Urinary bladder (tissue), 3 donors: ENCODE measurements at regions not wholly inside any gene's neighbourhood (a gene's known extent, or its start where the extent isn't known, plus 50 kb on each side); places are given as distances from the start of the nearest gene placed in this dataset.

ENCODE experiments used
- DNase-seq: peaks from one replicate; pipeline ENCODE4 v3.0.0-alpha.2; 2015; ENCODE audit errors: extremely low spot score
- H3K27ac ChIP-seq: one replicate; pipeline ENCODE4 v1.5.1; 2013; ENCODE audit warnings: low read depth, mild to moderate bottlenecking, moderate library complexity
- H3K36me3 ChIP-seq: one replicate; pipeline ENCODE4 v1.6.1; 2013; ENCODE audit warnings: mild to moderate bottlenecking, moderate library complexity; ENCODE audit not compliant: insufficient read depth
- H3K4me1 ChIP-seq: one replicate; pipeline ENCODE4 v1.6.1; 2013; ENCODE audit warnings: mild to moderate bottlenecking, moderate library complexity; ENCODE audit not compliant: insufficient read depth
- H3K4me3 ChIP-seq: one replicate; pipeline ENCODE4 v1.5.1; 2013; ENCODE audit warnings: low read depth, low read length
- WGBS: extraction: QIAGEN DNeasy Blood & Tissue Kit; methylation state at CpG from one replicate; pipeline ENCODE4 v1.1.7; 2013; 5-methylcytosine and 5-hydroxymethylcytosine counted together
- donor health status: healthy with polysubstance abuse.
- donor health status: healthy.

GRCh38 chr6:105898286-105898685 lies 187.8 kb upstream of the PRDM1 start:
- peaks cover 2% of the 10 kb centered on the region for H3K4me1 ChIP-seq
- H3K4me3 ChIP-seq = no peak overlapping the region
- 87% methylated on average over 5 of the region's 5 CpGs for WGBS

GRCh38 chr6:105897131-105897530 lies 189.0 kb upstream of the PRDM1 start:
- no peak for DNase-seq
- 97% methylated on average over 1 of the region's 1 CpG for WGBS
- H3K4me3 ChIP-seq = no peak overlapping the region
- H3K4me1 ChIP-seq = peaks cover 2% of the 10 kb centered on the region
- no peak overlapping the region for H3K27ac ChIP-seq
- no peaks in the 10 kb centered on the region for H3K36me3 ChIP-seq

More at GRCh38 chr6:105898286-105898685, 187.8 kb upstream of the PRDM1 start:
- Histone ChIP-seq H3K36me3 (no peaks in the 10 kb centered on the region), H3K27ac (no peak overlapping the region)
- no peak for DNase-seq

DNA sequence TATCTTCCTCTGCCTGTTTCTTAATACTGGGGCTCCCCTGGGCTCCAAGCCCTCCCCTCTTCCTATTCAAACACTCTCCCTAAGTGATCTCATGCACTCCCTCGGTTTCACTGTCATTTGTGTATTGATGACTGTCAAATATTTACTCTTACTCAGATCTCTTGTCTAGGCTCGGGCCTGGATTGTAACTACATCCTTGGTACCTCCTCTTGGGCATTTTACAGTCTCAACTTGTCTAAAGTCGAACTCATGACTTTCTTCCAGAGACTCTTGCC lies 189.4 kb upstream of the PRDM1 start:
- H3K27ac ChIP-seq = no peak overlapping the region
- H3K4me1 ChIP-seq = peaks cover 2% of the 10 kb centered on the region
- no peak for DNase-seq
- 69% methylated on average over 3 of the region's 3 CpGs for WGBS
- no peak overlapping the region for H3K4me3 ChIP-seq
- H3K36me3 ChIP-seq = no peaks in the 10 kb centered on the region

GRCh38 chr6:105896052-105896820 lies 189.9 kb upstream of the PRDM1 start:
- Histone ChIP-seq H3K4me1 (peaks cover 2% of the 10 kb centered on the region), H3K36me3 (no peaks in the 10 kb centered on the region), H3K4me3 (no peak overlapping the region), H3K27ac (no peak overlapping the region)
- WGBS = 51% methylated on average over 12 of the region's 12 CpGs
- no peak for DNase-seq

DNA sequence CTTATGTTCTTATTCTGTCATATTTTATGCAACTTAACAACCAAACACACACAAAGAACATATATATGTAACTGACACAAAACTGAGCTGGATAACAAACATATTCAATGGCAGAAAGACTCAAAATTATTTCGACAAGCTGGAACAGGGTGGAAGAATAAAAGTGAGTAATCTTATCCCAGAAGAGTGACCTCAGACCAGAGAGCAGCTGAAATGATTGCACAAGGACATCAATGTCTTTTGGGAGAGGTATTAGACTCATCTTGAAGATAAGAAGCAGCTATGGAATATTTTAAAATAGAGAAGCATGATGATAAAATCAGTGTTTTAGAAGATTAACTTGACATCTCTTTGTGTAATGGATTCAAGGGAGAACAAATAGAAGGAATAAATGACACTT lies 191.6 kb upstream of the PRDM1 start:
- no peak overlapping the region for H3K27ac ChIP-seq
- H3K36me3 ChIP-seq = no peaks in the 10 kb centered on the region
- H3K4me1 ChIP-seq = peaks cover 2% of the 10 kb centered on the region
- 89% methylated on average over 1 of the region's 1 CpG for WGBS
- DNase-seq = no peak
- H3K4me3 ChIP-seq = no peak overlapping the region

DNA sequence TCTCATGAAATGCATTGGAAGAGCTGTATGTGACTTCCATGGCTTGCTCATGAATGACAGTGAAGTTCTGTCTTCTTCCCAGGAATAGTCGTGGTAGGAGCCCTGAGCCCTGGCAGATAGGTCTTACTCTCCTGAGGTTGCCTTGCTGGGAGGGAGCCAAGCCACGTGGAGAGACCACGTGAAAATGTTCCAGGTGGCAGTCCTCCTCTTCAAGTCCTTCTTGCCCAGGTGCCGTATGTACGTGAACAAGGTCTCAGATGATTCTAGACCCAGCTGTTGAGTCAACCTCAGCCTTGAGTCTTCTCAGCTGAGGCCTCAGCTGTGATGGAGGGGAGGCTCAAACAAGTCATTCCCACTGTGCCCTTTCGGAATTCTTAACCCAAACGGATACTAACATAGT lies 192.4 kb upstream of the PRDM1 start:
- H3K4me1 ChIP-seq = peaks cover 2% of the 10 kb centered on the region
- WGBS = 86% methylated on average over 7 of the region's 7 CpGs
- no peak for DNase-seq

DNA sequence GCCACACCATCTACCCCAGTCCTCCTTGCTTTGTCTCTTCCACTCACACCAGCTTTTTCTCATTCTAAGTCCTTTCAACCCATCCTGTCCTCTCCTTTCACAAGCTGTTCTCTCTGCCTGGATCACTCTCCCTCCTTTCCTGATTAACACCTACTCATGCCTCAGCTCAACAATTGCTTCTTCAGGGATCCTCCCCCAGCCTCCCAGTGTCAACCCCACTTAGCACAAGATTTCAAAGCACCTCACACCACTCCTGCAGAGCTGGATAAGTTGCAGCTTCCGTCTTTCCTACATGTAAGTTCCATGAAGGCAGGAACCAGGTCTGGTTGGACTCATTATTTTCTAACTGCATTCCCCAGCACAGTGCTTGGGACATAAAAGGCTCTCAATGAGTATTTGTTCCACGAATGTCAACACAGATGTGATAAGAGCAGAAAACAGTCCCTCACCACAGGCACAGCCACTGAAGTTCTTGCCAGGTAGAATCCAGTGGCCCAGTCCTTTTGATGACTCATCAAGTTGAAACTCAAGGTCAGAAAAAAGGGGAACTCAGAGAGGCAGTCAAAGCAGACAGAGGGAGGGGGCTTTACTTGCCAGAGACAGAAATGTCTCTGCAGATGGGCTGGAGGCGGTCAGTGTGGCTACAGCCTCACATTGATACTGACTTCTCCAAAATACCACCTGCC lies 193.4 kb upstream of the PRDM1 start:
- 71% methylated on average over 3 of the region's 3 CpGs for WGBS
- DNase-seq = no peak
- Histone ChIP-seq H3K27ac (no peak overlapping the region), H3K4me1 (peaks cover 2% of the 10 kb centered on the region), H3K4me3 (no peak overlapping the region), H3K36me3 (no peaks in the 10 kb centered on the region)

More for the DNA sequence above, 192.4 kb upstream of the PRDM1 start:
- no peak overlapping the region for H3K27ac ChIP-seq
- H3K36me3 ChIP-seq = no peaks in the 10 kb centered on the region
- H3K4me3 ChIP-seq = no peak overlapping the region

GRCh38 chr6:105890521-105891244 lies 195.5 kb upstream of the PRDM1 start:
- no peak overlapping the region for H3K4me3 ChIP-seq
- H3K27ac ChIP-seq = no peak overlapping the region
- no peak for DNase-seq
- H3K36me3 ChIP-seq = no peaks in the 10 kb centered on the region
- 81% methylated on average over 4 of the region's 4 CpGs for WGBS
- H3K4me1 ChIP-seq = no peaks in the 10 kb centered on the region

GRCh38 chr6:105889902-105890301 lies 196.2 kb upstream of the PRDM1 start:
- 93% methylated on average over 2 of the region's 2 CpGs for WGBS

DNA sequence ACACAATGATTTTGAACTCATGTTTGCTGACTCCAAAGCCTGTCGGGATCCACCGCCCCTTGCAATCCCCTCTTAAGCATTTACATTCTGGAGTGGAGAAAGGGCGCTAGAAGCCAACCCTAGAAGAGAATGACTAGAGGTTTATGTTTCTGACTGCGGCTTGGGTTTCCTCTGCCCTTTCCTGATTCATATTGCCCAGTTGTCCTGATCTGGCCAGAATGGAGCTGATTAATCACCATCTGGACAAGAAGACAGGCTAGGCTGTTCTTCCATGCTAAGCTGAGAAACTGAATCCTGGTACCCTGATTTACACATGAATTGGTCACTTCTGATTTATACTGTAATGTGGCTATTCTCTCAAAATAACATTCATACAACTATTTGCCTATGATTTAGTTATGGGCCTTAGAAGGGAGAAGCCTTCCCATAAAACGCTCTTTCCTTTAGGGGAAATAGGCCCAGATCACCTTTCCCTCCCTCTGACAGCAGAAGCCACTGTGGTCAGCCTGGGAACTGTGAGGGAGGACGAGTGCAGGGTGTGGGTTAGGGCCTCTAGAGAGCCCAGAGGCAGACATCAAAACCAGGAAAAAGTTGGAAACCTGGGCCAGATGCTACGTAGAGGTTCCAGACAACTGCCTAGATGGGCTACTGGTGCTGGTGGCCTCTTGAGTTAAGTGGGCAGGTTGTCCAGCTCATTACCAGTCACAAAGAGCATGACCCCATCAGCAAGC lies 199.2 kb upstream of the PRDM1 start:
- Histone ChIP-seq H3K4me1 (no peaks in the 10 kb centered on the region), H3K27ac (no peak overlapping the region), H3K36me3 (no peaks in the 10 kb centered on the region), H3K4me3 (no peak overlapping the region)
- WGBS = 95% methylated on average over 7 of the region's 7 CpGs
- no peak for DNase-seq

More at GRCh38 chr6:105889902-105890301, 196.2 kb upstream of the PRDM1 start:
- H3K27ac ChIP-seq = no peak overlapping the region
- no peaks in the 10 kb centered on the region for H3K36me3 ChIP-seq
- H3K4me1 ChIP-seq = no peaks in the 10 kb centered on the region
- no peak for DNase-seq
- no peak overlapping the region for H3K4me3 ChIP-seq

DNA sequence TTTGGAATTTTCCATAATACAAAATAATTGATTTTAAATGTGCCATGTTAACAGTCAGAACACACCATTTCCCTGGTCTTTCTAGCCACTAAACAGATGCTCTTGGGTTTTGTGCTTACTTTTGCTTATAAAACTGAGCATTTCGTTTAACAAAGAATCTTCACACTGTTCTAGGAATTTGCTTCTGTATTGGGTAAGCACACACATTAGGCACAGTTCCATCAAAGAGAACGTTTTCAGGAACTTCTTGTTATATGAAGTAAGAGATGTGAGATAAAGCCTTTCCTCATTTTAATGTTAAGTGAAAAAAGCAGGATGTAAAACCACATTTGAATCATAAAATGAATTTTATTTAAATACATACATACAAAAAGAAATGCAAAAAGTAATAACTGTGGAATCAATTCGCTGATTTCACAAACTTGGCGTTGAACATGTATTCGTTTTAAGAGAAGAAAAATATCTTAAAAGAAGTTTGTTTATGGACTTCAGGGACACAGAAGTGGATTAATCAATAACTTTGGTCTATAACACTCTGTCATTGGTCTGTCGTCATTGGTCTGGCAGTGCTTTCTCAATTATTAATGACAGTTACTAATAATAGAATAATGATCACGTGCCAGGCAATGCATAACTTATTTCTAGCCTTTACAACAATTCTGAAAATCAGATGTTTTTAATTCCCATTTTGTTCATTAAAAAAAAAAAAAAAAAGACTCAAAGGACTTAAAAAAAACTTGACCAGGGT lies 199.9 kb upstream of the PRDM1 start:
- 78% methylated on average over 7 of the region's 7 CpGs for WGBS
- no peak for DNase-seq
- no peaks in the 10 kb centered on the region for H3K36me3 ChIP-seq
- no peaks in the 10 kb centered on the region for H3K4me1 ChIP-seq
- H3K27ac ChIP-seq = no peak overlapping the region
- H3K4me3 ChIP-seq = no peak overlapping the region

DNA sequence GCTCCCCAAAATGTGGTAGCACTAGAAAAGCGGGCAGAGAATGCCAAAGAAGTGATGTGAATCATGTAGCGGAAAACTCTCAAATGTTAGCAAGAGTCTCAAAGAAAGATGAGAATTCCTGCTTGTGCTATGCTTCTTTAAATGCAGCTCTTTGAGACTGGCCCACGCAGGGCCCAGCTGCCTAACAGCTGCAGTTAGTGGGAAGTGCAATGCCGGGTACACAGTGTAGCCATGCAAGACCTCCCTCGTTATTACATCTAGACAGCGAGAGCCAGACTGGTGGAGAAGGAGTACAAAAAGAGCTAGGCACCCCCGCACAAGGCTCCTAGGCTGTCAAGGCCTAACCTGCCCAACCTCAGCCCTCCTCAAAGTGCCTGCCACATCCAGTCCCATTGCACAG lies 201.7 kb upstream of the PRDM1 start:
- no peak for DNase-seq
- H3K27ac ChIP-seq = no peak overlapping the region
- H3K4me3 ChIP-seq = no peak overlapping the region
- 89% methylated on average over 7 of the region's 7 CpGs for WGBS
- no peaks in the 10 kb centered on the region for H3K36me3 ChIP-seq
- H3K4me1 ChIP-seq = no peaks in the 10 kb centered on the region

GRCh38 chr6:105884011-105884410 lies 202.1 kb upstream of the PRDM1 start:
- DNase-seq = no peak
- Histone ChIP-seq H3K4me1 (no peaks in the 10 kb centered on the region), H3K36me3 (no peaks in the 10 kb centered on the region), H3K4me3 (no peak overlapping the region), H3K27ac (no peak overlapping the region)
- 84% methylated on average over 4 of the region's 4 CpGs for WGBS
